C4-2B (cell line): ENCODE measurements at regions not wholly inside any gene's neighbourhood (a gene's known extent, or its start where the extent isn't known, plus 50 kb on each side); places are given as distances from the start of the nearest gene placed in this dataset.
"Not testable (repeated sequence)": the region's sequence is repeated elsewhere in the genome, so short reads cannot be mapped to it uniquely, and the experiment has no call there.

Source experiments
- ZFX ChIP-seq: fragments of 450-650 bp; IDR thresholded peaks from 2 replicates; pipeline ENCODE4 v1.6.1; 2017
- TF ChIP-seq, protein P1 (sequence below): fragments of 450-650 bp; conservative IDR thresholded peaks from 2 replicates; pipeline ENCODE4 v1.5.1; 2017; ENCODE audit warnings: mild to moderate bottlenecking

- TF ChIP-seq, protein P1, sequence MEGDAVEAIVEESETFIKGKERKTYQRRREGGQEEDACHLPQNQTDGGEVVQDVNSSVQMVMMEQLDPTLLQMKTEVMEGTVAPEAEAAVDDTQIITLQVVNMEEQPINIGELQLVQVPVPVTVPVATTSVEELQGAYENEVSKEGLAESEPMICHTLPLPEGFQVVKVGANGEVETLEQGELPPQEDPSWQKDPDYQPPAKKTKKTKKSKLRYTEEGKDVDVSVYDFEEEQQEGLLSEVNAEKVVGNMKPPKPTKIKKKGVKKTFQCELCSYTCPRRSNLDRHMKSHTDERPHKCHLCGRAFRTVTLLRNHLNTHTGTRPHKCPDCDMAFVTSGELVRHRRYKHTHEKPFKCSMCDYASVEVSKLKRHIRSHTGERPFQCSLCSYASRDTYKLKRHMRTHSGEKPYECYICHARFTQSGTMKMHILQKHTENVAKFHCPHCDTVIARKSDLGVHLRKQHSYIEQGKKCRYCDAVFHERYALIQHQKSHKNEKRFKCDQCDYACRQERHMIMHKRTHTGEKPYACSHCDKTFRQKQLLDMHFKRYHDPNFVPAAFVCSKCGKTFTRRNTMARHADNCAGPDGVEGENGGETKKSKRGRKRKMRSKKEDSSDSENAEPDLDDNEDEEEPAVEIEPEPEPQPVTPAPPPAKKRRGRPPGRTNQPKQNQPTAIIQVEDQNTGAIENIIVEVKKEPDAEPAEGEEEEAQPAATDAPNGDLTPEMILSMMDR = not testable (repeated sequence)
- not testable (repeated sequence) for TF ChIP-seq ZFX
Measured at GRCh38 chr3:102366116-102366515, 68.7 kb upstream of the ZPLD1 start.
